Endothelial cell (in vitro differentiated cells): ENCODE measurements at regions not wholly inside any gene's neighbourhood (a gene's known extent, or its start where the extent isn't known, plus 50 kb on each side); places are given as distances from the start of the nearest gene placed in this dataset.

Source experiments
- DNase-seq: peaks from one replicate; pipeline ENCODE4 v3.0.0; 2021; ENCODE audit warnings: low spot score
- H3K27ac Mint-ChIP-seq: one replicate; pipeline ENCODE4 v1.8.0; 2021; ENCODE audit warnings: mixed read lengths, inconsistent platforms; ENCODE audit not compliant: unreplicated experiment
- H3K27me3 Mint-ChIP-seq: one replicate; pipeline ENCODE4 v1.8.0; 2021; ENCODE audit warnings: mild to moderate bottlenecking, moderate library complexity, mixed read lengths, inconsistent platforms; ENCODE audit not compliant: unreplicated experiment
- H3K36me3 Mint-ChIP-seq: one replicate; pipeline ENCODE4 v1.8.0; 2021; ENCODE audit warnings: mild to moderate bottlenecking, low read depth, mixed read lengths, inconsistent platforms; ENCODE audit not compliant: unreplicated experiment
- H3K4me1 Mint-ChIP-seq: one replicate; pipeline ENCODE4 v1.8.0; 2021; ENCODE audit warnings: mild to moderate bottlenecking, mixed read lengths, inconsistent platforms; ENCODE audit not compliant: unreplicated experiment
- H3K4me3 Mint-ChIP-seq: one replicate; pipeline ENCODE4 v1.8.0; 2021; ENCODE audit warnings: mild to moderate bottlenecking, mixed read lengths, inconsistent platforms; ENCODE audit not compliant: unreplicated experiment
- H3K9me3 Mint-ChIP-seq: one replicate; pipeline ENCODE4 v1.8.0; 2021; ENCODE audit warnings: mixed read lengths, inconsistent platforms; ENCODE audit not compliant: unreplicated experiment
- CTCF ChIP-seq: fragments of 200-600 bp; sonication (generic); IDR thresholded peaks from one replicate; pipeline ENCODE4 v1.5.0; 2021; ENCODE audit warnings: antibody characterized with exemption; ENCODE audit not compliant: unreplicated experiment

- Mint-ChIP-seq H3K27ac (no peak overlapping the region), H3K4me1 (no peaks in the 10 kb centered on the region), H3K4me3 (no peak overlapping the region), H3K9me3 (no peaks in the 10 kb centered on the region), H3K36me3 (no peaks in the 10 kb centered on the region), H3K27me3 (no peaks in the 10 kb centered on the region)
- no peak for DNase-seq
- no peak for TF ChIP-seq CTCF
These were observed 254.1 kb upstream of the KCNJ16 start for GRCh38 chr17:69820876-69821473.

- H3K36me3 Mint-ChIP-seq = no peaks in the 10 kb centered on the region
- no peak overlapping the region for H3K4me3 Mint-ChIP-seq
- no peaks in the 10 kb centered on the region for H3K27me3 Mint-ChIP-seq
- no peaks in the 10 kb centered on the region for H3K4me1 Mint-ChIP-seq
- DNase-seq = no peak
- H3K9me3 Mint-ChIP-seq = no peaks in the 10 kb centered on the region
- no peak for TF ChIP-seq CTCF
- H3K27ac Mint-ChIP-seq = no peak overlapping the region
These were observed 252.6 kb upstream of the KCNJ16 start for GRCh38 chr17:69822314-69822875.

- no peak for DNase-seq
- Mint-ChIP-seq H3K4me3 (no peak overlapping the region), H3K27ac (no peak overlapping the region), H3K4me1 (no peaks in the 10 kb centered on the region), H3K27me3 (no peaks in the 10 kb centered on the region), H3K9me3 (no peaks in the 10 kb centered on the region), H3K36me3 (no peaks in the 10 kb centered on the region)
- no peak for TF ChIP-seq CTCF
These were observed 246.9 kb upstream of the KCNJ16 start for GRCh38 chr17:69828087-69828486.

GRCh38 chr17:69834494-69834893 is 240.5 kb upstream of the KCNJ16 start:
- H3K9me3 Mint-ChIP-seq = no peaks in the 10 kb centered on the region
- no peak for DNase-seq
- no peaks in the 10 kb centered on the region for H3K27me3 Mint-ChIP-seq
- no peaks in the 10 kb centered on the region for H3K36me3 Mint-ChIP-seq
- H3K4me1 Mint-ChIP-seq = no peaks in the 10 kb centered on the region
- no peak overlapping the region for H3K27ac Mint-ChIP-seq
- no peak for TF ChIP-seq CTCF
- no peak overlapping the region for H3K4me3 Mint-ChIP-seq

- H3K9me3 Mint-ChIP-seq = no peaks in the 10 kb centered on the region
- no peak overlapping the region for H3K27ac Mint-ChIP-seq
- no peaks in the 10 kb centered on the region for H3K36me3 Mint-ChIP-seq
- DNase-seq = no peak
- H3K4me1 Mint-ChIP-seq = no peaks in the 10 kb centered on the region
- H3K27me3 Mint-ChIP-seq = no peaks in the 10 kb centered on the region
- TF ChIP-seq CTCF = no peak
- no peak overlapping the region for H3K4me3 Mint-ChIP-seq
These were observed 223.3 kb upstream of the KCNJ16 start for GRCh38 chr17:69851736-69852135.
